ENCODE measurements at regions not wholly inside any gene's neighbourhood (a gene's known extent, or its start where the extent isn't known, plus 50 kb on each side); places are given as distances from the start of the nearest gene placed in this dataset.

- DNase-seq (ENCODE audit: low read depth, low spot score) = no peak
- in situ Hi-C loops (cut with HindIII; ENCODE audit: low sequenced_read_pairs) = no loop called here
- no peak overlapping the region for H3K4me3 ChIP-seq (ENCODE audit: low read depth, low read length)
- TF ChIP-seq CTCF (IDR thresholded peaks at IDR 0.05; ENCODE audit: low read depth, low read length) = no peak
These were observed 659.3 kb downstream of the USP25 start for GRCh38 chr21:16388911-16389560.

- no peak overlapping the region for H3K4me3 ChIP-seq (ENCODE audit: low read depth, low read length)
- in situ Hi-C loops (cut with HindIII; ENCODE audit: low sequenced_read_pairs) = no loop called here
- no peak for DNase-seq (ENCODE audit: low read depth, low spot score)
- no peak for TF ChIP-seq CTCF (IDR thresholded peaks at IDR 0.05; ENCODE audit: low read depth, low read length)
These were observed 659.9 kb downstream of the USP25 start for GRCh38 chr21:16389643-16390042.

GRCh38 chr21:16395285-16395684, 665.5 kb downstream of the USP25 start:
- no peak for DNase-seq (ENCODE audit: low read depth, low spot score)
- TF ChIP-seq CTCF (IDR thresholded peaks at IDR 0.05; ENCODE audit: low read depth, low read length) = no peak
- no peak overlapping the region for H3K4me3 ChIP-seq (ENCODE audit: low read depth, low read length)
- in situ Hi-C loops (cut with HindIII; ENCODE audit: low sequenced_read_pairs) = no loop called here

- TF ChIP-seq CTCF (IDR thresholded peaks at IDR 0.05; ENCODE audit: low read depth, low read length) = no peak
- in situ Hi-C loops (cut with HindIII; ENCODE audit: low sequenced_read_pairs) = no loop called here
- DNase-seq (ENCODE audit: low read depth, low spot score) = no peak
- no peak overlapping the region for H3K4me3 ChIP-seq (ENCODE audit: low read depth, low read length)
These were observed 673.0 kb downstream of the USP25 start for GRCh38 chr21:16402752-16403151.

GRCh38 chr21:16404776-16405175, 675.0 kb downstream of the USP25 start:
- no peak for DNase-seq (ENCODE audit: low read depth, low spot score)
- in situ Hi-C loops (cut with HindIII; ENCODE audit: low sequenced_read_pairs) = no loop called here
- no peak overlapping the region for H3K4me3 ChIP-seq (ENCODE audit: low read depth, low read length)
- TF ChIP-seq CTCF (IDR thresholded peaks at IDR 0.05; ENCODE audit: low read depth, low read length) = no peak

- no peak for DNase-seq (ENCODE audit: low read depth, low spot score)
- no peak overlapping the region for H3K4me3 ChIP-seq (ENCODE audit: low read depth, low read length)
- no peak for TF ChIP-seq CTCF (IDR thresholded peaks at IDR 0.05; ENCODE audit: low read depth, low read length)
- in situ Hi-C loops (cut with HindIII; ENCODE audit: low sequenced_read_pairs) = no loop called here
These were observed 676.6 kb downstream of the USP25 start for GRCh38 chr21:16406355-16406754.

Measured in astrocyte of the spinal cord (primary cell).